ENCODE measurements at regions not wholly inside any gene's neighbourhood (a gene's known extent, or its start where the extent isn't known, plus 50 kb on each side); places are given as distances from the start of the nearest gene placed in this dataset.

DNA sequence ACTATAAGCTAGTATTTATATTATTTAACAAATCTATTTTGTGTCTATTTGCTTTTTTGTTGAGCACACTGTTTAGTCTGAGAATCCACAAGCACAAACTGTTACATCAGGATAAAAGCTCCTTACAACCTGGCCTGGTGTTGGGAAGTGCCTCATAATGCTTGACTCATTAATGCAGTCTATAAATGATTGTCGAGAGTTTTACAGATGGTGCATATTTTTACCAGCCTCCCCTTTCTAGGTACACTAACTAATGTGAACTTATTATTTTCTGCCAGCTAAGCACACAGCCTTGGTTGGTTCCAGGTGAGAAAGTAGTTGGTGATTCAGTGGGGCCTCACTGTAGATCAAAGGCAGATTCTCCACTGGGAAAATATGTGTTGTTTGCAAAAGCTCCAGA is 151.0 kb upstream of the ADAMTS16 start:
- Histone ChIP-seq H3K4me3 (ENCODE audit: low read depth, low read length) (no peak overlapping the region), H3K27me3 (ENCODE audit: insufficient read depth, low read length) (no peaks in the 10 kb centered on the region), H3K27ac (ENCODE audit: low read depth, low read length) (no peak overlapping the region), H2AFZ (ENCODE audit: low read length, unreplicated experiment) (no peak overlapping the region), H3K79me2 (ENCODE audit: control insufficient read depth, insufficient read depth, low read length, unreplicated experiment) (no peaks in the 10 kb centered on the region), H3K4me1 (ENCODE audit: control insufficient read depth, insufficient read depth, low read length, unreplicated experiment) (no peaks in the 10 kb centered on the region), H3K36me3 (ENCODE audit: insufficient read depth, low read length) (no peaks in the 10 kb centered on the region)

DNA sequence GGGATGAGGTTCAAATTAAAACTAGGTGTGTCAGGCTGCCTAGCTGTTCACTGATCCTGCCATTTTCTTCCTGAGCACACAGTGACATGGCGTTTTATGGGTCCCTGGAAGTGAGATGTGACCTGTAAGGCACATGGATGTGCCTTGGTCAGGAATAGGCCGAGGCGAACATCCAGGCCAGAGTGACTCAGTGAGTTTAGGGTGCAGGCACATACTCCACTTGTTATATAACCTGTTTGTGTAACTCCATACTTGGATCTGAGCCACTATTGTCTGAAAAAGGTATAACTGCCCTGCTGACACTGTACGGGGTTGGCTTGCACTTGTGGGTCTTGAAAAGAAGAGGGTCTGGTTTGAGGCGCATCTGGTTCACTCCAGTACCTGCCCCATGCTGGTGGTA is 150.1 kb upstream of the ADAMTS16 start:
- H3K27me3 ChIP-seq (ENCODE audit: insufficient read depth, low read length) = no peaks in the 10 kb centered on the region
- H3K4me1 ChIP-seq (ENCODE audit: control insufficient read depth, insufficient read depth, low read length, unreplicated experiment) = no peaks in the 10 kb centered on the region
- H2AFZ ChIP-seq (ENCODE audit: low read length, unreplicated experiment) = no peak overlapping the region
- no peaks in the 10 kb centered on the region for H3K79me2 ChIP-seq (ENCODE audit: control insufficient read depth, insufficient read depth, low read length, unreplicated experiment)
- H3K4me3 ChIP-seq (ENCODE audit: low read depth, low read length) = no peak overlapping the region
- H3K36me3 ChIP-seq (ENCODE audit: insufficient read depth, low read length) = no peaks in the 10 kb centered on the region
- no peak overlapping the region for H3K27ac ChIP-seq (ENCODE audit: low read depth, low read length)

DNA sequence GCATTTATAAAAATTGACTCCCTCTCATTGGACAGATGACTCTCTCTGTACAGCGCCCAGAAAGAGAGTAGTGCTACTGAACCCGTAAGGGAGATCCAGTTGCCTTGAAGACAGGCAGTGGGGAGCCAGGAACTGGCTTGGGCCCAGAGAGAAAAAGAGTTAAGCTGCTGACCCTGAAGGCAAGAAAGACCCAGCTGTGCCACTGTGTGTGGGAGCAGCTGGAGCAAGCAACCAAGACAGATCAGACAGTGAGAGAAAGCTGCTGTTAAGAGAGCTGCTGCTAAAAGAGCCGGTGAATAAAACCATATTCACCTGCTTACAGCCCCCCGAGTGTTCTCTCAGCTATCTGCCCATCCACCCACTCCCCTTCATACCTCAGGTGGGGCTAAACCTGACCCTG is 149.7 kb upstream of the ADAMTS16 start:
- no peaks in the 10 kb centered on the region for H3K4me1 ChIP-seq (ENCODE audit: control insufficient read depth, insufficient read depth, low read length, unreplicated experiment)
- no peak overlapping the region for H3K27ac ChIP-seq (ENCODE audit: low read depth, low read length)
- no peaks in the 10 kb centered on the region for H3K36me3 ChIP-seq (ENCODE audit: insufficient read depth, low read length)

DNA sequence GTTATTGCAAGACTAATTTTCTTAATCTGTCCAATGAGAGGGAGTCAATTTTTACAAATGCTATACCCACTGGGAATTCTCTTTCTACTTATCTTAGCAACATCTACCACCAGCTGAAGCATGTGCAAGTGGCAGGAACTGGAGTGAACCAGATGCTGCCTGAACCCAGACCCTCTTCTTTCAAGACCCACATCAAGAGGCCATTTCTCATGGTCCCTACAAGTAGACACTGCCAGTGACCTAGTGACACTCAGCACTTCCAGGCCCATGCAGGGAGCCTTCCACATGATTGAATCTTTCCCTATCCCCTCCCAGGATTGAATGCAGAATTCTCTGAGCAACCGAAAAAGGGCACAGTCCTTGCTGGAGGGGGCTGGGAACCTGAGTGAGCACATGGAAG is 148.2 kb upstream of the ADAMTS16 start:
- Histone ChIP-seq H2AFZ (ENCODE audit: low read length, unreplicated experiment) (no peak overlapping the region), H3K27me3 (ENCODE audit: insufficient read depth, low read length) (no peaks in the 10 kb centered on the region), H3K36me3 (ENCODE audit: insufficient read depth, low read length) (no peaks in the 10 kb centered on the region), H3K4me3 (ENCODE audit: low read depth, low read length) (no peak overlapping the region), H3K27ac (ENCODE audit: low read depth, low read length) (no peak overlapping the region), H3K4me1 (ENCODE audit: control insufficient read depth, insufficient read depth, low read length, unreplicated experiment) (no peaks in the 10 kb centered on the region), H3K79me2 (ENCODE audit: control insufficient read depth, insufficient read depth, low read length, unreplicated experiment) (no peaks in the 10 kb centered on the region)

More for the DNA sequence above, 149.7 kb upstream of the ADAMTS16 start:
- H3K4me3 ChIP-seq (ENCODE audit: low read depth, low read length) = no peak overlapping the region
- H3K27me3 ChIP-seq (ENCODE audit: insufficient read depth, low read length) = no peaks in the 10 kb centered on the region
- no peaks in the 10 kb centered on the region for H3K79me2 ChIP-seq (ENCODE audit: control insufficient read depth, insufficient read depth, low read length, unreplicated experiment)
- H2AFZ ChIP-seq (ENCODE audit: low read length, unreplicated experiment) = no peak overlapping the region

DNA sequence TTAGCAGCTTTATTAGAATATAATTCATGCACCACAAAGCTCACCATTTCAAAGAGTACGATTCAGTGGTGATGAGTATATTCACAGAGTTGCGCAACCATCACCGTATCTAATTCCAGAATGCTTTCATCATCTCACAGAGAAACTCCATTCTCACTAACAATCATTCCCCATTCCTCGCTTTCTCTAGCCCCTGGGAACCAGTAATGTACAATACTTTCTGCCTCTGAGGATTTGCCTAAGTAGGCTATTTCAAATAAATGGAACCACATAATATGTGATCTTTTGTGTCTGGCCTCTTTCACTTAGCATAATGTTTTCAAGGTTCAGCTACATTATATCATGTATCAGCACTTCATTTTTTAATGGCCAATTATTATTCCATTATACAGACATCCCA is 145.1 kb upstream of the ADAMTS16 start:
- Histone ChIP-seq H3K27me3 (ENCODE audit: insufficient read depth, low read length) (no peaks in the 10 kb centered on the region), H3K4me3 (ENCODE audit: low read depth, low read length) (no peak overlapping the region), H3K79me2 (ENCODE audit: control insufficient read depth, insufficient read depth, low read length, unreplicated experiment) (no peaks in the 10 kb centered on the region), H3K27ac (ENCODE audit: low read depth, low read length) (no peak overlapping the region), H3K36me3 (ENCODE audit: insufficient read depth, low read length) (no peaks in the 10 kb centered on the region), H2AFZ (ENCODE audit: low read length, unreplicated experiment) (no peak overlapping the region), H3K4me1 (ENCODE audit: control insufficient read depth, insufficient read depth, low read length, unreplicated experiment) (no peaks in the 10 kb centered on the region)

DNA sequence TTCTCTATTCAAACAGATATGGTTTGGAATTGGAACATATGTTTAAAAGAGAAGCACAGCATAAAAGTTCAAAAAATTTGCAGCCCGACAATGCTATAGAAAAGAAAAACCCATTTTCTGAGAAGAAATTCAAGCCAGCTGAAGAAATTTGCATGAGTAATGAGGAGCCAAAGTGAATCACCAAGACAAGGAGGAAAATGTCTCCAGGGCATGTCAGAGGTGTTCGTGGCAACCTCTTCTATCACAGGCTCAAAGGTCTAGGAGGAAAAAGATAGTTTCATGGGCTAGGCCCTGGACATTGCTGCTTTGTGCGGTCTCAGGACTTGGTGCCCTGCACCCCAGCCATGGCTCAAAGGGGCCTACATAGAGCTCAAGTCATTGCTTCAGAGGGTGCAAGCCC is 134.8 kb upstream of the ADAMTS16 start:
- no peaks in the 10 kb centered on the region for H3K79me2 ChIP-seq (ENCODE audit: control insufficient read depth, insufficient read depth, low read length, unreplicated experiment)
- no peak overlapping the region for H3K4me3 ChIP-seq (ENCODE audit: low read depth, low read length)
- H3K27me3 ChIP-seq (ENCODE audit: insufficient read depth, low read length) = no peaks in the 10 kb centered on the region
- H3K27ac ChIP-seq (ENCODE audit: low read depth, low read length) = no peak overlapping the region
- no peak overlapping the region for H2AFZ ChIP-seq (ENCODE audit: low read length, unreplicated experiment)
- no peaks in the 10 kb centered on the region for H3K36me3 ChIP-seq (ENCODE audit: insufficient read depth, low read length)
- H3K4me1 ChIP-seq (ENCODE audit: control insufficient read depth, insufficient read depth, low read length, unreplicated experiment) = no peaks in the 10 kb centered on the region

DNA sequence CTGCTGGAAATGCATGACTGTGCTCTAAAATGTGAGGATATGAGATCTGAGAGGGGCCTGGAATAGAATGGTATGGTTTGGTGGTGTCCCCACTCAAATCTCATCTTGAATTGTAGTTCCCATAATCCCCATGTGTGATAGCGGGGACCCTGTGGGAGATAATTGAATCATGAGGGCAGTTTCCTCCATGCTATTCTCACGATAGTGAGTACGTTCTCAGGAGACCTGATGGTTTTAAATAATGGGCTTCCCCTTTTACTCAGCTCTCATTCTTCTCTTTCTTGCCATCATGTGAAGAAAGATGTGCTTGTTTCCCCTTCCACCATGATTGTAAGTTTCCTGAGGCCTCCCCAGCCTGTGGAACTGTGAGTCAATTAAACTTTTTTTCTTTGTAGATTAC is 133.6 kb upstream of the ADAMTS16 start:
- Histone ChIP-seq H3K4me1 (ENCODE audit: control insufficient read depth, insufficient read depth, low read length, unreplicated experiment) (no peaks in the 10 kb centered on the region), H3K36me3 (ENCODE audit: insufficient read depth, low read length) (no peaks in the 10 kb centered on the region), H3K27ac (ENCODE audit: low read depth, low read length) (no peak overlapping the region), H3K4me3 (ENCODE audit: low read depth, low read length) (no peak overlapping the region), H3K27me3 (ENCODE audit: insufficient read depth, low read length) (no peaks in the 10 kb centered on the region), H3K79me2 (ENCODE audit: control insufficient read depth, insufficient read depth, low read length, unreplicated experiment) (no peaks in the 10 kb centered on the region), H2AFZ (ENCODE audit: low read length, unreplicated experiment) (no peak overlapping the region)

DNA sequence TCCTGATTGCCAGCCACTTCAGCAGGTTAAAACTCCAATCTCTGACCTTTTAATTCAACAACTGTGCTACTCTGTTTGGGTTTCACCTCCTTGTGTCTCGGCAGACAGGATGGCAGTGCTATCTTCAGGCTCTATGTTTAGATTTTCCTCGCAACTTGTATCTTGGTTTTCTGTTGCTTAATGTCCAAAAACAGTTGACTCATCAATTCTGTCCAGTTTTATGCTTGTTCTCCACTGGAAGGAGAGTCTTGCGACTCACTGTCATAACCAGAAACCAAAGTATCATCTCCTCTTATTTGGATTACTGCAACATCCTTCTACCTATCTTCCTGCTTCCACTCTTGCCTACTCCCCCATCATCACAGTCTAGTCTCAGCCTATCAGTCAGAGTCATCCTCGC is 130.9 kb upstream of the ADAMTS16 start:
- H3K4me1 ChIP-seq (ENCODE audit: control insufficient read depth, insufficient read depth, low read length, unreplicated experiment) = no peaks in the 10 kb centered on the region
- H3K79me2 ChIP-seq (ENCODE audit: control insufficient read depth, insufficient read depth, low read length, unreplicated experiment) = no peaks in the 10 kb centered on the region
- no peak overlapping the region for H3K27ac ChIP-seq (ENCODE audit: low read depth, low read length)
- H3K36me3 ChIP-seq (ENCODE audit: insufficient read depth, low read length) = no peaks in the 10 kb centered on the region
- H2AFZ ChIP-seq (ENCODE audit: low read length, unreplicated experiment) = no peak overlapping the region
- H3K27me3 ChIP-seq (ENCODE audit: insufficient read depth, low read length) = no peaks in the 10 kb centered on the region
- H3K4me3 ChIP-seq (ENCODE audit: low read depth, low read length) = no peak overlapping the region

DNA sequence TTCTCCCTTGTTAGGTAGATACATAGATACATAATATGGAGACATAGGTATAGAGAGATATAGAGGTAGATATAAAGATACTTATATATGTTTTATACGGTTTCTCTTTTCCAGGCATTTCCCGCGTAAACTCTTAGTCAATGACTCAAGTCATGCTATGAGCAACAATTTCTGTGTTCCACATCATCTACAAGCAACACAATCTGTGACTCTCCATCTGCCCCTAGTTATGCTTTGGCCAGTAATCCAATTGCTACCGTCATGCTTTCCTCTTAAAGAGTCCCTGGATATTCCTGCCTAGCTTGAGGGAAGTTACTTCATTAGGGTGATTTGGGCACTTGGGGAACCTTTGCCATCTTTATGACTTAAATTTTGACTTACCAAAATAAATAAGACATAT is 129.0 kb upstream of the ADAMTS16 start:
- Histone ChIP-seq H3K4me1 (ENCODE audit: control insufficient read depth, insufficient read depth, low read length, unreplicated experiment) (no peaks in the 10 kb centered on the region), H3K36me3 (ENCODE audit: insufficient read depth, low read length) (no peaks in the 10 kb centered on the region), H3K27me3 (ENCODE audit: insufficient read depth, low read length) (no peaks in the 10 kb centered on the region), H3K4me3 (ENCODE audit: low read depth, low read length) (no peak overlapping the region), H2AFZ (ENCODE audit: low read length, unreplicated experiment) (no peak overlapping the region), H3K79me2 (ENCODE audit: control insufficient read depth, insufficient read depth, low read length, unreplicated experiment) (no peaks in the 10 kb centered on the region), H3K27ac (ENCODE audit: low read depth, low read length) (no peak overlapping the region)

DNA sequence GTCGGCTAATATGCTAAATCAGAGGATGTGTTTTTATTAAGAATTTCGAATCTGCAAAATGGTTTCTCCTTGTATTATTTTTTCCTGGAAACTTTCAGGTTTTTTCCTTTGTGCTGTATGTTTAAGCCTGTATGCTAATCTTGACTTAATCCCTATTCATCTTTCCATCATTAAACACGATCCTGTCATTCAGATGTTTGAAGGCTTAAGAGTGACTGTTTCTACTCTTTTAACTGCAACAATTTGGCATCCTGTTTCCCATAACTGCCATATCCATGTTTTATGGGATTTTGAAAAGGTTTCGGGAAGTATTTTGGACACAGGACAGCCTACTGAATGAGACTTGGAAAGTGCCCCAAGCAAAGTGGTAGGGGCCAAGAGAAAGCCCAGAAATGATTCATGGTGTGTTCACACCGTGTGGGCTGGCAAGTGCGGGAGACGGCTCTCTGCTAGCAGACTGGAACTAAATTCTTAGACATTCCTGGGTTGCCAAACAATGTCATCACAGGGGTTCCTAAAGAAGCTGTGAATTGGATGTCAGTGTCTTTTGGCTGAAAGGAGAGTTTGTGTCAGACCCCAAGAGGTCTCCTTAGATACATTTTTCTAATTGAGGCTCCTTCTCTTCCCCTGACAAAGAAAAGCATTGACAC is 125.4 kb upstream of the ADAMTS16 start:
- no peaks in the 10 kb centered on the region for H3K36me3 ChIP-seq (ENCODE audit: insufficient read depth, low read length)
- no peak overlapping the region for H2AFZ ChIP-seq (ENCODE audit: low read length, unreplicated experiment)
- H3K27ac ChIP-seq (ENCODE audit: low read depth, low read length) = no peak overlapping the region
- H3K4me3 ChIP-seq (ENCODE audit: low read depth, low read length) = no peak overlapping the region
- H3K4me1 ChIP-seq (ENCODE audit: control insufficient read depth, insufficient read depth, low read length, unreplicated experiment) = no peaks in the 10 kb centered on the region
- no peaks in the 10 kb centered on the region for H3K27me3 ChIP-seq (ENCODE audit: insufficient read depth, low read length)
- H3K79me2 ChIP-seq (ENCODE audit: control insufficient read depth, insufficient read depth, low read length, unreplicated experiment) = no peaks in the 10 kb centered on the region

DNA sequence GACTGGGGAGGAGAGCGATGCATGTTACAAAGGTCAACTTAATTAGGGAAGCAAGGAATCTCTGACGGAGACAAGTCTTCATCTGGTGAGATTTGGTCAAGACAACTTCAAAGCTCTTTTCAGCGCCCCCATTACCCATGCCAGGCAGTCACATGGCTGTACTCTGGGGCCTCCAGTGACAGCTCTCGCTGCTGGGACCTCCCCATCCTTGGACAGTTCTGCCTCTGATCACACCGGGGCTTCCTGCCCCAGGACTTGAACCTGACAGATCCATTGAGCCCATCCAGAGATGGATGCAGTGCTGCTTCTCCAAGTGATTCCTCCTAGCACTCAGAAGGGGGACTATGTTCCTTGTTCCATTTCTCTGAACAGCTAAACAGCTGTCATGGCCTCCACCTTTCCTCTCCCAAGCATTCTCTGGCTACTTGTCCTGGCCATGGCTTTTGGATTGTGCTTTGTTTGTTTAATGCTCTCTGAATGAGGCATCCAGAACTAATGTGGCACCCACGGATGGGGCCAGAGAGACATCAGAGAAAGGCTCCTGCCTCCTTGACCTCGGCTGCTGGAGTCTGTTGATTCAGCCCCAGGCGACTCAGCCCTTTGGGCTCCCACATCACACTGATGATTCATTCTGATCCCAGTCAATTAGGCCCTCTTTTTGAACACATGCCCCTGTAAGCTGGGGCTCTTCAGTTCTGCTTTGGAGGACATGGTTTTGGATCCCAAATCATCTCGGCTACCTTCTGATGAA is 122.1 kb upstream of the ADAMTS16 start:
- H3K27ac ChIP-seq (ENCODE audit: low read depth, low read length) = no peak overlapping the region
- H3K4me3 ChIP-seq (ENCODE audit: low read depth, low read length) = no peak overlapping the region
- H3K27me3 ChIP-seq (ENCODE audit: insufficient read depth, low read length) = no peaks in the 10 kb centered on the region
- no peaks in the 10 kb centered on the region for H3K79me2 ChIP-seq (ENCODE audit: control insufficient read depth, insufficient read depth, low read length, unreplicated experiment)
- H3K36me3 ChIP-seq (ENCODE audit: insufficient read depth, low read length) = no peaks in the 10 kb centered on the region
- no peak overlapping the region for H2AFZ ChIP-seq (ENCODE audit: low read length, unreplicated experiment)
- H3K4me1 ChIP-seq (ENCODE audit: control insufficient read depth, insufficient read depth, low read length, unreplicated experiment) = no peaks in the 10 kb centered on the region

All from ACC112 (cell line).